B cell (primary cell): ENCODE measurements at regions not wholly inside any gene's neighbourhood (a gene's known extent, or its start where the extent isn't known, plus 50 kb on each side); places are given as distances from the start of the nearest gene placed in this dataset.
A peak's percentile ranks its signal among the peaks of the same experiment; 100 is the strongest.

Experiments
- ATAC-seq: fragments of 200-7000 bp; cut with Tn5 transposase; one replicate; pipeline ENCODE4 v1.10.0; 2021; ENCODE audit warnings: low read depth, mild to moderate bottlenecking, moderate number of reproducible peaks, moderate library complexity
- CTCF ChIA-PET: fragments of 350-600 bp; sonication (Branson Sonifier 250); formaldehyde crosslinking; loops from one replicate; lab custom pipeline; 2021; ENCODE audit warnings: antibody characterized with exemption, inconsistent platforms; lab: Charles Lee
- POLR2A ChIA-PET: fragments of 350-600 bp; sonication (Branson Sonifier 250); formaldehyde crosslinking; loops from one replicate; lab custom pipeline; 2021; ENCODE audit warnings: antibody characterized with exemption; lab: Charles Lee
- DNase-seq: peaks from one replicate; pipeline ENCODE4 v3.0.0; 2013
- H2AFZ ChIP-seq: 2 replicates; pipeline ENCODE4 v1.6.1; 2012; ENCODE audit warnings: mild to moderate bottlenecking, low read depth, low read length; ENCODE audit not compliant: insufficient read depth, poor library complexity, severe bottlenecking
- H3K27ac ChIP-seq, 2 donors: 1 replicate in 1 of 2; 2 replicates in 1 of 2; pipeline ENCODE4 v1.5.1; 2012 to 2013; ENCODE audit warnings: low read length in 2 of 2, mild to moderate bottlenecking in 2 of 2, moderate library complexity in 1 of 2
- H3K27me3 ChIP-seq, 4 experiments: fragments of 200-600 bp in 1 of 4; sonication (generic) in 1 of 4; replicated peaks in 1 of 4; 1 replicate in 2 of 4; 2 replicates in 2 of 4; pipeline versions ENCODE4 v1.6.1 to v1.7.0; 2013 to 2016; ENCODE audit warnings: low read length in 3 of 4, mild to moderate bottlenecking in 2 of 4, mixed read lengths in 1 of 4, moderate library complexity in 1 of 4; ENCODE audit not compliant: insufficient read depth in 4 of 4, control insufficient read depth in 3 of 4; ENCODE audit errors: control extremely low read depth in 1 of 4
- H3K36me3 ChIP-seq, 2 experiments: replicated peaks in 1 of 2; 1 replicate in 1 of 2; 2 replicates in 1 of 2; pipeline versions ENCODE4 v1.6.1 to v1.7.1; 2013; ENCODE audit warnings: low read length in 1 of 2; ENCODE audit not compliant: insufficient read depth in 2 of 2, control insufficient read depth in 1 of 2; ENCODE audit errors: control extremely low read depth in 1 of 2, extremely low read depth in 1 of 2
- H3K4me1 ChIP-seq, 2 donors: fragments of 200-600 bp in 1 of 2; sonication (generic) in 1 of 2; 1 replicate in 1 of 2; 2 replicates in 1 of 2; pipeline versions ENCODE4 v1.5.1 to v1.6.1; 2013 to 2017; ENCODE audit warnings: low read length in 2 of 2; ENCODE audit not compliant: control insufficient read depth in 2 of 2, insufficient read depth in 2 of 2
- H3K4me2 ChIP-seq: replicated peaks from 2 replicates; pipeline ENCODE3; 2012; ENCODE audit warnings: mild to moderate bottlenecking, low read depth, low read length; ENCODE audit not compliant: poor library complexity, severe bottlenecking
- H3K4me3 ChIP-seq, 5 experiments: fragments of 200-600 bp in 1 of 5; sonication (generic) in 1 of 5; 1 replicate in 3 of 5; 2 replicates in 2 of 5; pipeline versions ENCODE4 v1.5.1 to v1.7.0; 2011 to 2016; ENCODE audit warnings: low read length in 4 of 5, mild to moderate bottlenecking in 4 of 5, low read depth in 2 of 5, control low read depth in 1 of 5, moderate library complexity in 1 of 5; ENCODE audit not compliant: insufficient read depth in 1 of 5; ENCODE audit errors: control extremely low read depth in 1 of 5, extremely low read depth in 1 of 5
- H3K79me2 ChIP-seq: fragments of 200-600 bp; sonication (generic); one replicate; pipeline ENCODE4 v1.6.0; 2016; ENCODE audit warnings: low read length; ENCODE audit not compliant: control insufficient read depth, insufficient read depth
- H3K9ac ChIP-seq: fragments of 200-600 bp; sonication (generic); 2 replicates; pipeline ENCODE4 v1.6.1; 2017; ENCODE audit warnings: mild to moderate bottlenecking, low read length, moderate library complexity
- H3K9me3 ChIP-seq, 3 donors: one replicate each; pipeline versions ENCODE4 v1.6.1 to v1.7.1; 2013; ENCODE audit warnings: low read length in 2 of 3; ENCODE audit not compliant: control insufficient read depth in 2 of 3, insufficient read depth in 1 of 3; ENCODE audit errors: control extremely low read depth in 1 of 3
- H4K20me1 ChIP-seq: 2 replicates; pipeline ENCODE4 v1.6.0; 2012; ENCODE audit warnings: mild to moderate bottlenecking, low read length; ENCODE audit not compliant: insufficient read depth, control insufficient read depth, poor library complexity, severe bottlenecking
- H3K27ac Mint-ChIP-seq: one replicate; pipeline ENCODE4 v1.8.0; 2021; ENCODE audit warnings: mixed read lengths
- H3K27me3 Mint-ChIP-seq: one replicate; pipeline ENCODE4 v1.8.0; 2021; ENCODE audit warnings: mixed read lengths
- H3K4me1 Mint-ChIP-seq: one replicate; pipeline ENCODE4 v1.8.0; 2021; ENCODE audit warnings: mixed read lengths
- H3K4me3 Mint-ChIP-seq: one replicate; pipeline ENCODE4 v1.8.0; 2021; ENCODE audit warnings: mixed read lengths
- H3K9me3 Mint-ChIP-seq: one replicate; pipeline ENCODE4 v1.8.0; 2022; ENCODE audit warnings: mixed read lengths; ENCODE audit not compliant: insufficient read depth
- CTCF ChIP-seq: fragments of 200-600 bp; IDR thresholded peaks from one replicate; pipeline ENCODE4 v1.8.0; 2022; ENCODE audit warnings: antibody characterized with exemption, mild to moderate bottlenecking
- EZH2 ChIP-seq: IDR thresholded peaks from 2 replicates; pipeline ENCODE4 v1.6.1; 2012; ENCODE audit warnings: borderline replicate concordance, low read depth, mild to moderate bottlenecking, moderate library complexity, low read length; ENCODE audit not compliant: insufficient read depth, poor library complexity, severe bottlenecking
- WGBS: methylation state at CpG from one replicate; pipeline ENCODE4 v1.1.5; 2013; ENCODE audit warnings: missing lambda C conversion rate; ENCODE audit not compliant: insufficient coverage; 5-methylcytosine and 5-hydroxymethylcytosine counted together
- intact Hi-C: fragments of 100-400 bp; cut with micrococcal nuclease; formaldehyde crosslinking; loops from one replicate; pipeline ENCODE4 v1.10.0; 2022

- Histone ChIP-seq H2AFZ (no peak overlapping the region), H3K27ac (no peak overlapping the region), H3K9ac (no peak overlapping the region), H3K4me1 (peaks cover 0 to 3% of the 10 kb centered on the region in 2 donors), H3K4me2 (no peak overlapping the region), H3K79me2 (no peaks in the 10 kb centered on the region), H3K27me3 (no peaks in the 10 kb centered on the region), H4K20me1 (no peaks in the 10 kb centered on the region), H3K4me3 (no peak overlapping the region), H3K9me3 (peaks cover 4 to 11% (median 8%) of the 10 kb centered on the region in 3 donors), H3K36me3 (no peaks in the 10 kb centered on the region)
- ATAC-seq (no peak), DNase-seq (no peak)
- TF ChIP-seq CTCF (no peak), EZH2 (no peak)
- Mint-ChIP-seq H3K4me1 (peaks cover 11% of the 10 kb centered on the region), H3K27ac (no peak overlapping the region), H3K9me3 (peaks cover 9% of the 10 kb centered on the region), H3K4me3 (no peak overlapping the region), H3K27me3 (no peaks in the 10 kb centered on the region)
- ChIA-PET CTCF (no interaction called here), POLR2A (no interaction called here)
- intact Hi-C loops: no loop called here
- WGBS: 100% methylated on average over 1 of the region's 1 CpG
These were observed 89.7 kb upstream of the HMCN1 start for GRCh38 chr1:185644531-185644930.

GRCh38 chr1:185636848-185637247, 97.3 kb upstream of the HMCN1 start:
- no peaks in the 10 kb centered on the region for H3K27me3 Mint-ChIP-seq
- no peaks in the 10 kb centered on the region for H4K20me1 ChIP-seq
- peaks cover 0 to 9% of the 10 kb centered on the region in 2 donors for H3K4me1 ChIP-seq
- intact Hi-C loops: no loop called here
- peaks cover 5% of the 10 kb centered on the region for H3K9me3 Mint-ChIP-seq
- H3K4me3 Mint-ChIP-seq: no peak overlapping the region
- no peak for TF ChIP-seq EZH2
- no peak for TF ChIP-seq CTCF
- H3K9me3 ChIP-seq: peaks cover 1 to 6% (median 5%) of the 10 kb centered on the region in 3 donors
- no peaks in the 10 kb centered on the region for H3K27me3 ChIP-seq
- ChIA-PET POLR2A (no interaction called here), CTCF (interaction anchor here (1.7 kb wide), 1 partner anchor 33 kb away, joined by 4 read pairs; no protein-coding TSS in a partner anchor)
- DNase-seq (peak; percentile 20), ATAC-seq (no peak)
- H3K36me3 ChIP-seq: no peaks in the 10 kb centered on the region
- H3K27ac ChIP-seq: no peak overlapping the region
- H3K4me1 Mint-ChIP-seq: peaks cover 19% of the 10 kb centered on the region
- no peak overlapping the region for H3K27ac Mint-ChIP-seq
- H2AFZ ChIP-seq: no peak overlapping the region
- H3K79me2 ChIP-seq: no peaks in the 10 kb centered on the region
- H3K9ac ChIP-seq: no peak overlapping the region
- no peak overlapping the region for H3K4me3 ChIP-seq
- no peak overlapping the region for H3K4me2 ChIP-seq
